Cerebellar cortex (tissue), 1 donor: ENCODE measurements at regions not wholly inside any gene's neighbourhood (a gene's known extent, or its start where the extent isn't known, plus 50 kb on each side); places are given as distances from the start of the nearest gene placed in this dataset.
"Not testable (repeated sequence)": the region's sequence is repeated elsewhere in the genome, so short reads cannot be mapped to it uniquely, and the experiment has no call there.

ENCODE experiments used
- DNase-seq: peaks from one replicate; pipeline ENCODE4 v3.0.0-alpha.2; 2015; ENCODE audit warnings: low spot score

- DNase-seq, result no peak
Observed at GRCh38 chr4:146124023-146124680, 51.4 kb upstream of the LSM6 start.

GRCh38 chr4:146123231-146123630, 52.3 kb upstream of the LSM6 start:
- DNase-seq, result no peak

- no peak for DNase-seq
Observed at GRCh38 chr4:146122398-146122797, 53.1 kb upstream of the LSM6 start.

- DNase-seq, result no peak
Observed at GRCh38 chr4:146121757-146122156, 53.8 kb upstream of the LSM6 start.

GRCh38 chr4:146119845-146120404, 55.6 kb upstream of the LSM6 start:
- no peak for DNase-seq

- DNase-seq, result no peak
Observed at GRCh38 chr4:146114066-146114465, 61.5 kb upstream of the LSM6 start.

- DNase-seq, result no peak
Observed at GRCh38 chr4:146113171-146113570, 62.3 kb upstream of the LSM6 start.

- no peak for DNase-seq
Observed at GRCh38 chr4:146112389-146112788, 63.1 kb upstream of the LSM6 start.

GRCh38 chr4:146110871-146111485, 64.5 kb upstream of the LSM6 start:
- no peak for DNase-seq

- no peak for DNase-seq
Observed at GRCh38 chr4:146108756-146109155, 66.8 kb upstream of the LSM6 start.

- no peak for DNase-seq
Observed at GRCh38 chr4:146107587-146108240, 67.8 kb upstream of the LSM6 start.

- no peak for DNase-seq
Observed at GRCh38 chr4:146105464-146105863, 70.1 kb upstream of the LSM6 start.

- no peak for DNase-seq
Observed at GRCh38 chr4:146104541-146104940, 71.0 kb upstream of the LSM6 start.

- not testable (repeated sequence) for DNase-seq
Observed at GRCh38 chr4:146104052-146104451, 71.5 kb upstream of the LSM6 start.

GRCh38 chr4:146099585-146099984, 75.9 kb upstream of the LSM6 start:
- no peak for DNase-seq

- DNase-seq, result no peak
Observed at GRCh38 chr4:146098978-146099377, 76.5 kb upstream of the LSM6 start.

GRCh38 chr4:146098397-146098796, 77.1 kb upstream of the LSM6 start:
- DNase-seq, result no peak

- DNase-seq, result no peak
Observed at GRCh38 chr4:146096371-146096770, 79.1 kb upstream of the LSM6 start.

GRCh38 chr4:146095860-146096259, 79.7 kb upstream of the LSM6 start:
- no peak for DNase-seq

GRCh38 chr4:146095091-146095690, 80.3 kb upstream of the LSM6 start:
- peak; percentile 49 for DNase-seq

GRCh38 chr4:146088690-146089089, 86.8 kb upstream of the LSM6 start:
- DNase-seq, result no peak

- DNase-seq, result no peak
Observed at GRCh38 chr4:146087856-146088255, 87.7 kb upstream of the LSM6 start.

GRCh38 chr4:146076081-146076480, 99.4 kb upstream of the LSM6 start:
- no peak for DNase-seq
